Activated naive CD8-positive, alpha-beta T cell (primary cell): ENCODE measurements at regions not wholly inside any gene's neighbourhood (a gene's known extent, or its start where the extent isn't known, plus 50 kb on each side); places are given as distances from the start of the nearest gene placed in this dataset.

Experiments
- H3K27ac Mint-ChIP-seq: one replicate; pipeline ENCODE4 v1.8.0; 2021; ENCODE audit warnings: mixed read lengths
- H3K27me3 Mint-ChIP-seq: one replicate; pipeline ENCODE4 v1.8.0; 2021; ENCODE audit warnings: mixed read lengths
- H3K36me3 Mint-ChIP-seq: one replicate; pipeline ENCODE4 v1.8.0; 2021; ENCODE audit warnings: mixed read lengths
- H3K4me1 Mint-ChIP-seq: one replicate; pipeline ENCODE4 v1.8.0; 2021; ENCODE audit warnings: low read depth, mixed read lengths
- H3K4me3 Mint-ChIP-seq: one replicate; pipeline ENCODE4 v1.8.0; 2021; ENCODE audit warnings: mild to moderate bottlenecking, mixed read lengths
- H3K9me3 Mint-ChIP-seq: one replicate; pipeline ENCODE4 v1.8.0; 2021; ENCODE audit warnings: low read depth, mixed read lengths

DNA sequence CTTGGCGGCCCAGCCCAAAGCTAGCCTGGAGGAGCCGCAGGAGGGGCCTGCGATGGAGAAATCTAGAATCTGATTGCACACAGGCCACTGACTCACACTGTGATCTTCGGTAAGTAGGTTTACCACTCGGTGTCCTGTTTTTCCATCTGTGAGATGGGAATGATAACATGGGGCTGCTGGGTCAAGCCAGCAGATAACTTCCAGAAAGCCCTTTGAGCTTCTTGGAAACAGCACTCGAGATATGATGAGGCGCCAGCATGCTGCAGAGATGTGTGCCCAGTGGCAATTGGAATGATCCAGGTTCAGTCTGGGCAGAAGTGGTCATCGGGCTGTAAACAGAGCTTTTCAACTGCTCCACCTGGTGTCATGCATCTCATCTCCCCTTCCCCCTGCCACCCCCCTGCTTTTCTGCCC lies 771.3 kb upstream of the TBX3 start:
- peaks cover 12% of the 10 kb centered on the region for H3K27me3 Mint-ChIP-seq
- H3K27ac Mint-ChIP-seq, result no peak overlapping the region
- H3K36me3 Mint-ChIP-seq, result no peaks in the 10 kb centered on the region

DNA sequence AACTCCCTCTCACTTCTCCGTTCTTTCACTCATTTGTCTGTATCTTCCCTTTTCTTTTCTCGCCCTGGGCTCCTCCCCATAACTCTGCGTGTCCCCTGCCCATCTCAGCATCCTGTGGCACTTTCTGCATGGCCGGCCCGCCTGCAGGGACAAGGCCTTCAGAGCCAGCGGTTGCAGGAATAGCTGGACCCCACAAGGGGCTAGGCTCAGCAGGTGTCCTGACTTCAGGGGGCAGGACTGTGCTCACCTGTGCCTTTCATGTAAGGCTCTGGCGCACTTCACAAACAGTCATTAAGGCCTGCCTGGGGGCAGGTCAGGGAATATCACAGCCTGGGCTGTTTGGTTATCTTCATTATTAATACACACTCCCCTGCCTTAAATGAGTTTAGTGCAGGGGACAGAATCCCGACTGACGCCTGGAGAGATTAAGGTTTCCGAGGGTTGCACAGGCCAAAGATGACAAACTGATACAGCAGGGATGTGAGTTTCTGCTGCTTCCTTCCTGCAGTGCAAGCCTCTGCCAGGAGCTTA lies 768.8 kb upstream of the TBX3 start:
- H3K27me3 Mint-ChIP-seq, result peaks cover 17% of the 10 kb centered on the region
- no peak overlapping the region for H3K4me3 Mint-ChIP-seq
- no peaks in the 10 kb centered on the region for H3K36me3 Mint-ChIP-seq
- H3K27ac Mint-ChIP-seq, result no peak overlapping the region
- peaks cover 7% of the 10 kb centered on the region for H3K4me1 Mint-ChIP-seq
- no peaks in the 10 kb centered on the region for H3K9me3 Mint-ChIP-seq

More for the DNA sequence above, 771.3 kb upstream of the TBX3 start:
- Mint-ChIP-seq H3K9me3 (peaks cover 4% of the 10 kb centered on the region), H3K4me3 (no peak overlapping the region), H3K4me1 (peaks cover 7% of the 10 kb centered on the region)

DNA sequence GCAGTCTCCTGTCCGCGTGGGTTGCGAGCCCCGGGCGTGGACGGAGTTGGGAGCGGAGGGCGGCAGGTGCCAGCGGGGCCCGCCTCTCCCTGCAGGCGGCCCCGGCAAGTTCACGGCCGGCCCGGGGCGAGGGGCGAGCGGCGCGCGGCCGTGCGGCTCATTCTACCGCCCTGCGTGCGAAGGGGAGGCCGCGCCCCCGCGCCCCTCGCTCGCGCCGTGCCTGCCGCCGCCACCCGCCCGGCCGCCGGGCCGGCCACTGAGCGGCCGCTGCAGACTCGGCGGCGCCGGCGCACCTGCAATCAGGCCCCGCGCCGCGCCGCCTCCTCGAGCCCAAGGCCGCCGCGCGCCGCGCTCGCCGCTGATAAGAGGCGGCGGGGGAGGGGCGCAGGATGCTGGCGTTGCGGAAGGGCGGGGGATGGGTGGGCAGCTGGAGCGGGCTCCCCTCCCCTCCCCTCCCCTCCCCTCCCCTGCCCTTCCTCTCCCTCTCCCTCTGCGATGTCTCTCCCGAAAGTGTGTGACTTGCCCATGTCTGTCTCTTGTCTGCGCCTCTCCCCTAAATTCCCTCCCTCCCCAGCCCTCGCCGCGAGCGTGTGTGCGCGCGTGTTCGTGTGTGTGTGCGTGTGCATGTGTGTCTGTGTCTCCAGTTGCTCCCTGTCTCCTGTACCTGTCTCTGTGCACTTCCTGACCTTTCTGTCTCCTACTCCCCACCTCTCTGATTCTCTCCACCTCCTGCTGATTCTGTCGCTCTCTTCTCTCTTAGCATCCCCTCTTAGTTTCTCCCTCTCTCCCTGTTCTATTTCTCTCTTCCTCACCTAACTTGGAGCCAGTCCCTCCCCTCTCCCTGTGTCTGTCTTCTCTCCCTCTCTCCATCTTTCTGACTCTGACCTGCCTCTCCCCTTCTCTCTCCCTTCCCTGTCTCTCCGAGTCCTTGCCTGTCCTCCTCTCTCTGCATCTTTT lies 768.1 kb upstream of the TBX3 start:
- H3K4me3 Mint-ChIP-seq, result peak overlapping the region; percentile 57
- H3K36me3 Mint-ChIP-seq, result no peaks in the 10 kb centered on the region

DNA sequence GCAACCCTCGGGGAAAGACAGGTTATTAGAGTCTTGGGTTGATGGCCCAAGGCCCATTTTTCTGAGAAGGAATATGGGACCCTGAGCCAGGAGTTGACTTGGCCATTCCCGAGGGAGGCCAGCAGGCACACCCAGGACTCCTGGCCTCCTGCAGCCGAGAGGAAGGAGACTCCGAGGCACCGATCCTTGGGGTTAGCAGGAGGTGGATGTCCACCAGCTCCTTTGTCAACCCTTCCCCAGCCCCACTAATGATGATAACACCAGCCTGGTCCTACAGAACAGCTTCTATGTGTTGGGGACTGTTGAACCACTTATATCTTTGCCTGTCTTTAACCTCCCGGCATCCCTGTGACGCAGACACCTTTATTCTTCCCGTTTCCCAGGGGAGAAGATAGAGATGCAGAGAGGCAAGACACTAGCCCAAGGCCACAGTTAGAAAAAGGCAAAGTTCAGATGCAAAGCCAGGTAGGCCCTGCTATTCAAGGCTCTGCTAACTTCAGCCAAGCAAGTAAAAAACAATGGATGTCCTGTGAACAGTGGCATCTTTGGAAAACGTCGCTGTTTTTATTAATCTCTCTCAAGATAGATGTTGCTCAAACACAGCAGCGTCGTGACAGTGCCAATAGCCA lies 767.3 kb upstream of the TBX3 start:
- no peaks in the 10 kb centered on the region for H3K9me3 Mint-ChIP-seq
- H3K36me3 Mint-ChIP-seq, result no peaks in the 10 kb centered on the region
- no peak overlapping the region for H3K27ac Mint-ChIP-seq
- peak overlapping the region; percentile 56 for H3K4me3 Mint-ChIP-seq
- H3K4me1 Mint-ChIP-seq, result peaks cover 7% of the 10 kb centered on the region
- peaks cover 17% of the 10 kb centered on the region for H3K27me3 Mint-ChIP-seq

More for the DNA sequence above, 768.1 kb upstream of the TBX3 start:
- no peaks in the 10 kb centered on the region for H3K9me3 Mint-ChIP-seq
- H3K27me3 Mint-ChIP-seq, result peaks cover 17% of the 10 kb centered on the region
- peaks cover 7% of the 10 kb centered on the region for H3K4me1 Mint-ChIP-seq
- H3K27ac Mint-ChIP-seq, result no peak overlapping the region

DNA sequence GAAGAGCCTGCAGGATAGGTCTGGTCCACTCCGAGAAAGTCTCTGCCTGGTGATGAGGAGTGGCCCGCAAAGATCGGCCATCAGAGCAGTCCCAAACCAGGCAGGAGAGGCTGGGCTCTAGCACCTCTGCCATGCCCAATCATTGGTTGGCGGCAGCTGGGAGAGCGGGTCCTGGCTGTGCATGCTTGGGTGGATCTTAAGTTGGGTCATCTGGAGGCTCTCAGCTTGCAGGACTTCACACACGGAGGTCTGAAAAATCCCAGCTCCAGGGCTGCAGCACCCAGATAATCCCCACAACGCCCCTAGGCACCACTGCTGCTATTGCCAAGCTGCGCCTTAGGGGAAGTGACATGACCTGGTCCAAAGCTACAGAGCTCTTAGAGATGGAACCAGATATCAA lies 766.7 kb upstream of the TBX3 start:
- Mint-ChIP-seq H3K9me3 (no peaks in the 10 kb centered on the region), H3K4me3 (no peak overlapping the region), H3K4me1 (peaks cover 7% of the 10 kb centered on the region), H3K36me3 (no peaks in the 10 kb centered on the region), H3K27ac (no peak overlapping the region), H3K27me3 (peaks cover 17% of the 10 kb centered on the region)

DNA sequence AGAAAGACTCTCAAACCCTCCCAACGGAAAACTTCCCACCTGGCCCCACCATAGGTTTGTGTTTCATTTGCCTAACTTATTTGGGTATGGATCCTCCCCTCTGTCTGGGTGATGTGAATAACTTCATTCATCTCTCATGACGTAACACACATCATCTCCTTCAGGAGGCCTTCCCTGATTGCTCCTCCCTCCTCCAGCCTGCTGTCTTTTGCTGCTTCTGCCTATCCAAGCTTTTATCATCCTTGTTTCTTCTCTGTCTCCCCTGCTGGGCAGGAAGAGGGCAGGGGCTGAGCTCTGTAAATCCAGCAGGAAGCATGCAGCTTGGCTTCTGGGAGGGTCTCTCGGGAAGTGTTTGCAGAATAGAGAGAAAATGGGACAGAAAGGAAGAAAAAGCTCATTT lies 766.0 kb upstream of the TBX3 start:
- no peaks in the 10 kb centered on the region for H3K9me3 Mint-ChIP-seq
- H3K36me3 Mint-ChIP-seq, result no peaks in the 10 kb centered on the region
- peaks cover 7% of the 10 kb centered on the region for H3K4me1 Mint-ChIP-seq

DNA sequence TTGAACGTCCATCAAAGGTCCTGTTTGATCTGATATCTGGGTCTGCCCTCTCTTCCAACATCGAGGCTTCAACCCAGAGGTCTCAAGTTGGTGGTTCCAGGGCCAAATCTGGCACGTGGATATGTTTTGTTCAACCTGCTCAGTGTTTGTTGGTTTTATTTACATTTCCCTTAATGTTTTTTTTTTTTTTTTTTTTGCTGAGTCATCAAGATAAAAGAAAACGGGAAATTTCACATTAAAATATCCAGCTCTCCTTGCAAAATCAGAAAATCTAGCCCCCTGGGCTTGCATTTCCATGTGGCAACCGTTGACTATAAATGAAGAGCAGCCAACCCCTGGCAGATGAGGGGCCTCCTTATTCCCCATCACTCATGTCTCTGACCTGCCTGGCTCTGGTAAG lies 765.6 kb upstream of the TBX3 start:
- no peak overlapping the region for H3K27ac Mint-ChIP-seq
- H3K9me3 Mint-ChIP-seq, result no peaks in the 10 kb centered on the region
- H3K4me3 Mint-ChIP-seq, result no peak overlapping the region
- peaks cover 7% of the 10 kb centered on the region for H3K4me1 Mint-ChIP-seq
- peaks cover 17% of the 10 kb centered on the region for H3K27me3 Mint-ChIP-seq
- no peaks in the 10 kb centered on the region for H3K36me3 Mint-ChIP-seq

More for the DNA sequence above, 766.0 kb upstream of the TBX3 start:
- peaks cover 17% of the 10 kb centered on the region for H3K27me3 Mint-ChIP-seq
- H3K27ac Mint-ChIP-seq, result no peak overlapping the region
- no peak overlapping the region for H3K4me3 Mint-ChIP-seq

DNA sequence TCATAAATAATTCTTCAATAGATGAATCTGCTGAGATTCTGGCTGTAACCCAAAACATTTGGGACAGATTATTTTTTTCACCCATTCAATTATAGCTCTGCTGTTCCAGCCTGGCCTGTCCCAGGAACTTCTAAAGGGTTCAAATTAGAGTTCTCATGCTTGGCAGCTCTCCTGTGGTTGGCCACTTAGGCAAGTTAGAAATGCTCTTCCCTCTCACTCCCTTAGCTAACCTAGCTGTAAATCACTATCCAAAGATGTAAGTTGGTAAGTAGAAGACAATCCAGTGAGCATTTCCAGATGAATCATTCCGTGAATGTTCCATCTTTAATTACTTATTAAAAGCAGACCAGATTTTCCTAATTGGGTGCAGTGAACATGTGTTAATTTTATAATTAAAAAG lies 760.4 kb upstream of the TBX3 start:
- no peak overlapping the region for H3K4me3 Mint-ChIP-seq
- no peaks in the 10 kb centered on the region for H3K4me1 Mint-ChIP-seq
- H3K9me3 Mint-ChIP-seq, result no peaks in the 10 kb centered on the region
- no peaks in the 10 kb centered on the region for H3K36me3 Mint-ChIP-seq
- H3K27ac Mint-ChIP-seq, result no peak overlapping the region
- H3K27me3 Mint-ChIP-seq, result peaks cover 1% of the 10 kb centered on the region

DNA sequence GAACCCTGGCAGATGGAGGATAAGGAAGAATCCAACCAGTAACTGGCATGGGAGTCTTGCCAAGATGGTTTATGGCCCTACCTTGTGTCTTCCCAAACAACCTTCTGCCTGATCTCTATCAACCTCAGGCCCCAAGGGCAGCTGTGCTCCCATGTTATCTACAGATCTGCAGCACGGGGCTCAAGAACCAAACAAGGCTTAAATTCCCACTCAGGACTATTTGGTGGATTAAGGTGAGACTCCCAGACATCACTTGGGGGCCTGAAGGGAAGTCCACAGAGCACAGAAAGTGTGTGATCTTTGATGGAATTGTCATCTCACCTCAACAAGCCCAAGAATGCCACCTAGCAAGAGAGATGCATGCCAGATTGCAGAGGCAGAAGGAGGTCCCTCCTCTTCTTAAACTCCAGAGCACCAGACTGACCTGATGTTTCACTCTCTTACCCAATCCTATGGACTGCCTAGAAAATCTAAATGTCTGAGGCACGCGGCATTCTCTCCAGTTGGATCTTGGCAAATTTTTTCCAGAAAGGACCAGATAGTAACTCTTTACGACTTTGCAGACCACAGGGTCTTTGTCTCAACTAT lies 759.5 kb upstream of the TBX3 start:
- H3K4me3 Mint-ChIP-seq, result no peak overlapping the region
- no peaks in the 10 kb centered on the region for H3K4me1 Mint-ChIP-seq
- no peaks in the 10 kb centered on the region for H3K27me3 Mint-ChIP-seq
- no peaks in the 10 kb centered on the region for H3K9me3 Mint-ChIP-seq
- H3K36me3 Mint-ChIP-seq, result no peaks in the 10 kb centered on the region
- no peak overlapping the region for H3K27ac Mint-ChIP-seq

DNA sequence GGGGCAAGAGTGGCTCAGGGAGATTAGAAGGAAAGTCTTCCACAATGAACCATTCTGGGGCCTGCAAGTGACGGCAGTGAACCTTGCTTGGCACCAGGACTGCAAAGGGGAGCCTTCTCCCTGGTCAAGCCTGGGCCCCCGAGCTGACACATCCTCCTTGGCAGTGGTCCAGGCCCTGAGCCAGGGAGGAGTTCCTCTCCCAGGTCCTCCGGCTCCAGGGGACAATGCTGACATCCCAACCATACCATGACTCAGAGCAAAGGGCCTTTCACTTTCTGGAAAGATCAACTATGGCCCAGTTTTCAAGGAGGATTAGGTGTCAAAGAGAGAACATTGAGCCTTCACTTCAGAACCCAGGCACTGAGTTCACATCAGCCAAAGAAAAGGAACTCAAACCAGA lies 756.5 kb upstream of the TBX3 start:
- Mint-ChIP-seq H3K4me1 (no peaks in the 10 kb centered on the region), H3K36me3 (no peaks in the 10 kb centered on the region), H3K4me3 (no peak overlapping the region), H3K27ac (no peak overlapping the region), H3K27me3 (no peaks in the 10 kb centered on the region), H3K9me3 (peaks cover 3% of the 10 kb centered on the region)

DNA sequence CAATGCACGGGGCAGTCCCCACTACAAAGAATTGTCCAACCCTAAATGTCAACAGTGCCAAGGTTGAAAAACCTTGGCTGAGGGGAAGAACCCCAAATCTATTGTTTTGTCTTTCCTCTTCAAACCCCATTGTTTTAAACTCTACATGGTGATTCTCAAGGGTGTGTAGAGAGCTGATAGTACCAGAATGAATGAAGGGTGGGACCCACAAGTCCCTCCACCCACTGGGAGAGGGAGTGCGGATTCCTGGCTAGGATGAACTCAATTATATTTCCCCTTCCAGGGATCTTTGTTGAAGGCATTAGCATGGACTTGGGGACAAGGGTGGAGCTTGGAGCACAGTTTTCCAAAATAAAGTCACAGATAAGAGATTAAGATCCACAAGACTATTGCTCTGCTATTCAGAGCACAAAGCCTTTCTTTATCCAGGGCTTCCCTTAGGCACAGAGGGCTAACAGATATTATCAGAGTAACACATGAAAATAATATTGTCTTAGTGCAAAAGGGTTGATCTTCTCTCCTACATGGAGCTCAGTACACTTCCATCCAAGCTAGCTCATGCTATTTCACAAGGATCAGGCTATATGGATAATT lies 755.1 kb upstream of the TBX3 start:
- Mint-ChIP-seq H3K4me3 (no peak overlapping the region), H3K27me3 (no peaks in the 10 kb centered on the region), H3K9me3 (peaks cover 3% of the 10 kb centered on the region), H3K36me3 (no peaks in the 10 kb centered on the region), H3K4me1 (no peaks in the 10 kb centered on the region), H3K27ac (no peak overlapping the region)

DNA sequence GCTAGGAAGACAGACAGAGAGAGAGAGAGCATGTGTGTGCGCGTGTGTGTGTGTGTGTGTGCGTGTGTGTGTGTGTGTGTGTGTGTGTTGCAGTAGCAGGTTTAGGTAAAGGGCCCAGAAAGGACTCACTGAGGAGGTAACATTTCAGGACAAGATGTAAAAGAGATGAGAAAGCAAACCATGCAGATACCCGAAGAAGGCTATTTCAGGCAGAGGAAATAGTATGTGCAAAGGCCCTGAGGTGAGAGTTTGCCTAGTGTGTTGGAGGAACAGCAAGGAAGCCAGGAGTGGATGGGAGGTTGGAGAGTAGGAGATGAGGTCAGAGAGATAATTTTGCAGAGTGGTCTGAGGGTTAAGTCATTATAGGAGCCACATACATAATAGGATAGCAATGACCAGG lies 754.3 kb upstream of the TBX3 start:
- Mint-ChIP-seq H3K4me1 (no peaks in the 10 kb centered on the region), H3K4me3 (no peak overlapping the region), H3K36me3 (no peaks in the 10 kb centered on the region), H3K27ac (no peak overlapping the region), H3K27me3 (no peaks in the 10 kb centered on the region), H3K9me3 (peaks cover 3% of the 10 kb centered on the region)

DNA sequence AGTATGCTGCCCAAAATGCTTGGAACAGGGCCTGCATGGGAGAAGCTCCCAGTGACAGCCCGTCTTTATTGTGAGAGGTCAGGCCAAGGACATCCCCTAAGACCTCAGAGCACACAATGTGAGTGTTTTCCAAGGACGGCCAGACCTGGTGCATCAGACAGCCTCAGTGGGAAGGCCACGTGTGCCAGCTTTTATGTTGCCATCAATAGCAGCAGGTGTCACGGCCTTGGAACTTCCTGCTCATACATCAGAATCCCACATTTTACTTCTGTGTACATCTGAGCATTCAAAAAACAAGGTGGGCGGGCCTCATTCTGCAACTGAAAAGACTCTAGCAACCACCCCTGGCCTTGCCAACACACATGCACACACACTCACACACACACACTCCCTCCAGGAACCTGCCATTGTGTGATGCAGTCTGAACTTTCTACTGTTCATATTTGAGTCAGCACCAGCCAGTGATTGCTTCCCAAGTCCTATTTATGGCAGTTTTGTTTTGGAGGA lies 753.1 kb upstream of the TBX3 start:
- no peak overlapping the region for H3K27ac Mint-ChIP-seq
- H3K4me3 Mint-ChIP-seq, result no peak overlapping the region
- H3K4me1 Mint-ChIP-seq, result no peaks in the 10 kb centered on the region
- no peaks in the 10 kb centered on the region for H3K36me3 Mint-ChIP-seq
- no peaks in the 10 kb centered on the region for H3K27me3 Mint-ChIP-seq
- peaks cover 3% of the 10 kb centered on the region for H3K9me3 Mint-ChIP-seq

DNA sequence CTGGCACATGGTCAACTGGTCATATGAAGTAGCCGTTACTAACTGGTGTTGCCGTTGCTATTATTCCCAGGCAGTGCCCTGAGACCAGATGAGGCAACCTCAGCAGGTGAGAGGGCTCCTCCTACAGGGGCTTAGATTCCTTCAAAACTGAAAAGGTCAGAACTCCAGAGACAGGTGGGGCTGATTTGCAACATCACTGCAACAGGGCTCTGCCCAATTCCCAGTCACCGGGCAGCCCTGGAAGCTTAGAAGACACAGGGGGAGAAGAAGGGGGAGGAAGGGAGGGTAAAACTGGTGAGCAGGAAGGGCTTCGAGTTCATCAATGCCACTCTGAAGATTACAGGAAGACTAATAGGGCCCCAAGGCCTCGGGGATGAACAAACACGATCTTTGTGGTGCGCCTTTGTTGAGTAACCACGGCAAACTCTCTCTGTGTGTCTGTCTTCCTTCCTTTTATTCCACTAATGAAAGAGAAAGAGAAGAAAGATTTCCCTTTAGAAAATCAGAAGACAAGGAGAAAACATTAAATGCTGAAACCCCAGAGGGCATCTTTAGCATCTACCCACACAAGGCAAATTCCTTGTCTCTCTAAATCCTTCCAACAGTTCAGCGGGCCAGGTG lies 749.1 kb upstream of the TBX3 start:
- peaks cover 3% of the 10 kb centered on the region for H3K9me3 Mint-ChIP-seq
- H3K36me3 Mint-ChIP-seq, result no peaks in the 10 kb centered on the region
- H3K4me1 Mint-ChIP-seq, result no peaks in the 10 kb centered on the region
- no peak overlapping the region for H3K4me3 Mint-ChIP-seq
- no peaks in the 10 kb centered on the region for H3K27me3 Mint-ChIP-seq
- no peak overlapping the region for H3K27ac Mint-ChIP-seq
